Renal pelvis (tissue), 1 donor: ENCODE measurements at regions not wholly inside any gene's neighbourhood (a gene's known extent, or its start where the extent isn't known, plus 50 kb on each side); places are given as distances from the start of the nearest gene placed in this dataset.
A peak's percentile ranks its signal among the peaks of the same experiment; 100 is the strongest.
"Not testable (repeated sequence)": the region's sequence is repeated elsewhere in the genome, so short reads cannot be mapped to it uniquely, and the experiment has no call there.

ENCODE experiments used
- DNase-seq: peaks from one replicate; pipeline ENCODE4 v3.0.0-alpha.2; 2013

- not testable (repeated sequence) for DNase-seq
Measured at GRCh38 chr1:188749275-188749674, 1728.4 kb downstream of the BRINP3 start.

GRCh38 chr1:188752027-188752426 is 1725.6 kb downstream of the BRINP3 start:
- DNase-seq: not testable (repeated sequence)

GRCh38 chr1:188757747-188758146 is 1719.9 kb downstream of the BRINP3 start:
- not testable (repeated sequence) for DNase-seq

- DNase-seq: no peak
Measured at GRCh38 chr1:188761226-188761625, 1716.4 kb downstream of the BRINP3 start.

- DNase-seq: no peak
Measured at GRCh38 chr1:188762166-188762743, 1715.4 kb downstream of the BRINP3 start.

- no peak for DNase-seq
Measured at GRCh38 chr1:188763541-188763940, 1714.1 kb downstream of the BRINP3 start.

- no peak for DNase-seq
Measured at GRCh38 chr1:188769181-188769580, 1708.5 kb downstream of the BRINP3 start.

GRCh38 chr1:188769936-188770335 is 1707.7 kb downstream of the BRINP3 start:
- DNase-seq: no peak

GRCh38 chr1:188778578-188778977 is 1699.1 kb downstream of the BRINP3 start:
- DNase-seq: no peak

- DNase-seq: peak; percentile 30
Measured at GRCh38 chr1:188782220-188782841, 1695.3 kb downstream of the BRINP3 start.

GRCh38 chr1:188794969-188795368 is 1682.7 kb downstream of the BRINP3 start:
- DNase-seq: no peak

- not testable (repeated sequence) for DNase-seq
Measured at GRCh38 chr1:188812153-188812552, 1665.5 kb downstream of the BRINP3 start.

GRCh38 chr1:188812836-188813573 is 1664.7 kb downstream of the BRINP3 start:
- not testable (repeated sequence) for DNase-seq

GRCh38 chr1:188817814-188818213 is 1659.8 kb downstream of the BRINP3 start:
- DNase-seq: no peak

GRCh38 chr1:188822248-188822647 is 1655.4 kb downstream of the BRINP3 start:
- peak; percentile 21 for DNase-seq

GRCh38 chr1:188825471-188825870 is 1652.2 kb downstream of the BRINP3 start:
- no peak for DNase-seq

GRCh38 chr1:188826800-188827199 is 1650.9 kb downstream of the BRINP3 start:
- DNase-seq: no peak

- DNase-seq: no peak
Measured at GRCh38 chr1:188827400-188827799, 1650.3 kb downstream of the BRINP3 start.

GRCh38 chr1:188841111-188841696 is 1636.5 kb downstream of the BRINP3 start:
- not testable (repeated sequence) for DNase-seq

- DNase-seq: no peak
Measured at GRCh38 chr1:188846468-188846867, 1631.2 kb downstream of the BRINP3 start.

- DNase-seq: no peak
Measured at GRCh38 chr1:188857526-188858087, 1620.1 kb downstream of the BRINP3 start.

GRCh38 chr1:188867614-188868013 is 1610.0 kb downstream of the BRINP3 start:
- no peak for DNase-seq
